CD4-positive, alpha-beta memory T cell (primary cell): ENCODE measurements at regions not wholly inside any gene's neighbourhood (a gene's known extent, or its start where the extent isn't known, plus 50 kb on each side); places are given as distances from the start of the nearest gene placed in this dataset.

Experiments
- CTCF ChIA-PET: fragments of 350-600 bp; sonication (Branson Sonifier 250); formaldehyde crosslinking; loops from one replicate; lab custom pipeline; 2021; ENCODE audit warnings: inconsistent platforms; ENCODE audit not compliant: partially characterized antibody; lab: Charles Lee
- POLR2A ChIA-PET: fragments of 350-600 bp; sonication (Branson Sonifier 250); formaldehyde crosslinking; loops from one replicate; lab custom pipeline; 2021; ENCODE audit not compliant: partially characterized antibody; lab: Charles Lee
- DNase-seq, 5 donors: peaks; one replicate each; pipeline versions ENCODE4 v3.0.0 to v3.0.0-alpha.2; 2020 to 2022; ENCODE audit warnings: mixed read lengths in 1 of 5
- H3K27ac ChIP-seq: one replicate; pipeline ENCODE4 v1.7.0; 2013; ENCODE audit warnings: low read depth, low read length
- H3K27me3 ChIP-seq: 2 replicates; pipeline ENCODE4 v1.7.0; 2013; ENCODE audit warnings: mild to moderate bottlenecking, low read length, moderate library complexity; ENCODE audit not compliant: insufficient read depth
- H3K36me3 ChIP-seq: 2 replicates; pipeline ENCODE4 v1.7.0; 2013; ENCODE audit warnings: mild to moderate bottlenecking, low read length, moderate library complexity; ENCODE audit not compliant: insufficient read depth
- H3K4me1 ChIP-seq: 2 replicates; pipeline ENCODE4 v1.7.0; 2013; ENCODE audit warnings: mild to moderate bottlenecking, low read length, moderate library complexity; ENCODE audit not compliant: insufficient read depth
- H3K4me3 ChIP-seq, 2 donors: one replicate each; pipeline ENCODE4 v1.7.0; 2013; ENCODE audit warnings: low read length in 2 of 2, mild to moderate bottlenecking in 1 of 2
- H3K9me3 ChIP-seq, 2 donors: one replicate each; pipeline ENCODE4 v1.7.0; 2013; ENCODE audit warnings: low read length in 2 of 2, control low read depth in 1 of 2; ENCODE audit not compliant: control insufficient read depth in 1 of 2
- H3K27ac Mint-ChIP-seq, 7 donors: one replicate each; pipeline ENCODE4 v1.8.0; 2020 to 2021; ENCODE audit warnings: mixed read lengths in 7 of 7, mild to moderate bottlenecking in 6 of 7, inconsistent platforms in 3 of 7, moderate library complexity in 3 of 7
- H3K27me3 Mint-ChIP-seq, 2 donors: one replicate each; pipeline ENCODE4 v1.8.0; 2020 to 2021; ENCODE audit warnings: mixed read lengths in 2 of 2
- H3K36me3 Mint-ChIP-seq, 2 donors: one replicate each; pipeline ENCODE4 v1.8.0; 2020 to 2021; ENCODE audit warnings: mixed read lengths in 2 of 2, inconsistent platforms in 1 of 2, mild to moderate bottlenecking in 1 of 2
- H3K4me1 Mint-ChIP-seq, 4 donors: one replicate each; pipeline ENCODE4 v1.8.0; 2020 to 2021; ENCODE audit warnings: mixed read lengths in 4 of 4, mild to moderate bottlenecking in 1 of 4
- H3K4me3 Mint-ChIP-seq, 8 donors: one replicate each; pipeline ENCODE4 v1.8.0; 2020 to 2021; ENCODE audit warnings: mixed read lengths in 8 of 8, mild to moderate bottlenecking in 7 of 8, moderate library complexity in 6 of 8, inconsistent platforms in 3 of 8
- H3K9me3 Mint-ChIP-seq, 8 donors: one replicate each; pipeline ENCODE4 v1.8.0; 2020 to 2021; ENCODE audit warnings: mixed read lengths in 8 of 8, mild to moderate bottlenecking in 5 of 8, inconsistent platforms in 3 of 8, moderate library complexity in 1 of 8
- intact Hi-C: fragments of 100-400 bp; cut with micrococcal nuclease; formaldehyde crosslinking; loops from one replicate; pipeline ENCODE4 v1.15.1; 2023

- Histone ChIP-seq H3K36me3 (no peaks in the 10 kb centered on the region), H3K27ac (no peak overlapping the region), H3K4me3 (no peak overlapping the region), H3K27me3 (no peaks in the 10 kb centered on the region), H3K4me1 (peaks cover 18% of the 10 kb centered on the region), H3K9me3 (no peaks in the 10 kb centered on the region)
- H3K27me3 Mint-ChIP-seq, result peaks cover 0 to 2% of the 10 kb centered on the region in 2 donors
- no peak overlapping the region for H3K4me3 Mint-ChIP-seq
- POLR2A ChIA-PET, result no interaction called here
- intact Hi-C loops, result no loop called here
- DNase-seq, result no peak
- no peak overlapping the region for H3K27ac Mint-ChIP-seq
- H3K36me3 Mint-ChIP-seq, result no peaks in the 10 kb centered on the region
- H3K4me1 Mint-ChIP-seq, result peaks cover 10 to 22% (median 17%) of the 10 kb centered on the region in 4 donors
- H3K9me3 Mint-ChIP-seq, result peaks cover 0 to 1% (median 0%) of the 10 kb centered on the region in 8 donors
- CTCF ChIA-PET, result no interaction called here
These were observed 267.0 kb downstream of the MREG start for GRCh38 chr2:215746226-215746886.

- Mint-ChIP-seq H3K9me3 (peaks cover 0 to 1% (median 0%) of the 10 kb centered on the region in 8 donors), H3K4me1 (peaks cover 4 to 12% (median 7%) of the 10 kb centered on the region in 4 donors), H3K27ac (no peak overlapping the region), H3K36me3 (no peaks in the 10 kb centered on the region), H3K4me3 (no peak overlapping the region), H3K27me3 (no peaks in the 10 kb centered on the region)
- ChIA-PET CTCF (no interaction called here), POLR2A (no interaction called here)
- intact Hi-C loops, result no loop called here
- DNase-seq, result no peak
- H3K27me3 ChIP-seq, result no peaks in the 10 kb centered on the region
- H3K4me1 ChIP-seq, result peaks cover 8% of the 10 kb centered on the region
- H3K9me3 ChIP-seq, result no peaks in the 10 kb centered on the region
- H3K36me3 ChIP-seq, result no peaks in the 10 kb centered on the region
- H3K4me3 ChIP-seq, result no peak overlapping the region
- no peak overlapping the region for H3K27ac ChIP-seq
These were observed 268.0 kb downstream of the MREG start for GRCh38 chr2:215745331-215745730.

DNA sequence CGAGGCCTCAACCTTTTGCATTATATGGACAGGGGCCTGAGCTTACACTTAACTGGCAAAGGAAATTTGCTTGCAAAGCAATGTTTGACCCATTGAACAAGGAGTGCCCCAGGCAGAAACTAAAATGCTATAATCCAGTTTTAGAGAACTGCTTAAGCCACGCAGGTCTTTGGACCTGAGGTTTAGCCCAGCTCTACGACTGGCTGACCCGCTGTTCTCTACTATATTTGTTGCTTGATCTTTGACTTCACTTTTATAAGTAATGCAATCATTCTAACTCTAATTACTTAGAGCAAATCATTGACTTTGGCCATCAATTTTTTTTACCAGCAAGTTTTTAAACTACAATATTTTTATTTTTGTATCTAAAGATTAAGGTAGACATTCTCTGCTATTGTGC, 268.8 kb downstream of the MREG start:
- ChIA-PET POLR2A (no interaction called here), CTCF (no interaction called here)
- Mint-ChIP-seq H3K36me3 (no peaks in the 10 kb centered on the region), H3K4me1 (peaks cover 0 to 4% (median 1%) of the 10 kb centered on the region in 4 donors), H3K9me3 (peaks cover 0 to 1% (median 0%) of the 10 kb centered on the region in 8 donors), H3K27me3 (no peaks in the 10 kb centered on the region), H3K27ac (no peak overlapping the region), H3K4me3 (no peak overlapping the region)
- H3K9me3 ChIP-seq, result no peaks in the 10 kb centered on the region
- H3K4me3 ChIP-seq, result no peak overlapping the region
- peaks cover under 1% of the 10 kb centered on the region for H3K4me1 ChIP-seq
- no peak overlapping the region for H3K27ac ChIP-seq
- no peaks in the 10 kb centered on the region for H3K36me3 ChIP-seq
- no peak for DNase-seq
- no peaks in the 10 kb centered on the region for H3K27me3 ChIP-seq
- intact Hi-C loops, result no loop called here

DNA sequence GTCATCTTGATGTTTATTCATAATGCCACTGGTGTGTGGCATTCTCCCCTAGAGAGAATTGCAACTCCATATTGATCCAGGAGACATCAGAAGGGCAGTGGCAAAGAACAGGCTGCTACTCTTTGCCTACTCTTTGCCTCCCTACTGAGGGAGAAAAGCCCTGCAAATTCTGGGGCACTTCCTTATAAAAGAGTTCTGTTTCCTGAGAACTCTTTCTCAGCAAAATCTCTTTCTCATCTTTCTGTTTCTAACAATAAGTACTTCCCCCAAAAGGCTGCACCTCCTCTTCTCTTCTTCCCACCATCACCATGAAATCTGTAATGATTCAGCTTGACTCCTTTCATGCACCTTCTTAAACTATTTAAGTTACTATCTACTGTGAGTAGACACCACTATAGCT, 270.3 kb downstream of the MREG start:
- intact Hi-C loops, result no loop called here
- H3K4me3 ChIP-seq, result no peak overlapping the region
- H3K9me3 ChIP-seq, result no peaks in the 10 kb centered on the region
- ChIA-PET POLR2A (no interaction called here), CTCF (no interaction called here)
- Mint-ChIP-seq H3K27me3 (no peaks in the 10 kb centered on the region), H3K4me3 (no peak overlapping the region), H3K36me3 (no peaks in the 10 kb centered on the region), H3K4me1 (no peaks in the 10 kb centered on the region), H3K27ac (no peak overlapping the region), H3K9me3 (peaks cover 0 to 2% (median 0%) of the 10 kb centered on the region in 8 donors)
- no peak for DNase-seq
- H3K36me3 ChIP-seq, result no peaks in the 10 kb centered on the region
- no peak overlapping the region for H3K27ac ChIP-seq
- H3K4me1 ChIP-seq, result no peaks in the 10 kb centered on the region
- no peaks in the 10 kb centered on the region for H3K27me3 ChIP-seq

- Mint-ChIP-seq H3K4me3 (no peak overlapping the region), H3K27me3 (no peaks in the 10 kb centered on the region), H3K36me3 (no peaks in the 10 kb centered on the region), H3K27ac (no peak overlapping the region), H3K9me3 (peaks cover 0 to 3% (median 0%) of the 10 kb centered on the region in 8 donors), H3K4me1 (no peaks in the 10 kb centered on the region)
- H3K9me3 ChIP-seq, result no peaks in the 10 kb centered on the region
- H3K27me3 ChIP-seq, result no peaks in the 10 kb centered on the region
- H3K4me1 ChIP-seq, result no peaks in the 10 kb centered on the region
- H3K36me3 ChIP-seq, result no peaks in the 10 kb centered on the region
- CTCF ChIA-PET, result no interaction called here
- intact Hi-C loops, result no loop called here
- no peak overlapping the region for H3K27ac ChIP-seq
- POLR2A ChIA-PET, result no interaction called here
- H3K4me3 ChIP-seq, result no peak overlapping the region
- DNase-seq, result no peak
These were observed 271.3 kb downstream of the MREG start for GRCh38 chr2:215742021-215742420.

GRCh38 chr2:215740071-215740470, 273.3 kb downstream of the MREG start:
- Histone ChIP-seq H3K36me3 (no peaks in the 10 kb centered on the region), H3K4me1 (no peaks in the 10 kb centered on the region), H3K27ac (no peak overlapping the region), H3K27me3 (no peaks in the 10 kb centered on the region), H3K4me3 (no peak overlapping the region), H3K9me3 (no peaks in the 10 kb centered on the region)
- H3K4me1 Mint-ChIP-seq, result no peaks in the 10 kb centered on the region
- no peak for DNase-seq
- POLR2A ChIA-PET, result interaction anchor here (1.3 kb wide), 1 partner anchor 9 kb away, joined by 4 read pairs; no protein-coding TSS in a partner anchor
- H3K9me3 Mint-ChIP-seq, result peaks cover 0 to 3% (median 0%) of the 10 kb centered on the region in 8 donors
- intact Hi-C loops, result no loop called here
- no peaks in the 10 kb centered on the region for H3K36me3 Mint-ChIP-seq
- CTCF ChIA-PET, result no interaction called here
- no peaks in the 10 kb centered on the region for H3K27me3 Mint-ChIP-seq
- no peak overlapping the region for H3K4me3 Mint-ChIP-seq
- no peak overlapping the region for H3K27ac Mint-ChIP-seq

DNA sequence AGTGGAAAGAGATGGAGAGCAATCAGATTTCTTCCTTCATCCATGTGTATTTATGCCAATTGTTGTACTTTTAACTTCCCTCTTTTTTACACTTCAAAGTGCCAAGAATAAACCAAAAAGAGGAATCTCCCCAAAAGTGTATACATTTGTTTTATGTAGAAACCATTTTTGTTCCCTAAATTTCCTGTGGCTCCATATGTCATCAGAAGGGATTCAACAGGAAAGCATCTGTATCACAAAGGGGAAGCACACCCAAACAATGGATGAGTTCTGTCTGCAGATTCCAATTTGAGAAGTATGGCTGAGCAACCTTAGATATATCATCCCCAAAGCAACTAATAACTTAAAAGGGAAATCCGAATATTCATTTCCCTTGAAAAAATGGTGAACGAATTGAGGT, 275.0 kb downstream of the MREG start:
- Histone ChIP-seq H3K4me3 (no peak overlapping the region), H3K4me1 (no peaks in the 10 kb centered on the region), H3K36me3 (no peaks in the 10 kb centered on the region), H3K27ac (no peak overlapping the region), H3K9me3 (no peaks in the 10 kb centered on the region), H3K27me3 (no peaks in the 10 kb centered on the region)
- DNase-seq, result no peak
- H3K36me3 Mint-ChIP-seq, result no peaks in the 10 kb centered on the region
- peaks cover 0 to 3% (median 0%) of the 10 kb centered on the region in 8 donors for H3K9me3 Mint-ChIP-seq
- ChIA-PET CTCF (no interaction called here), POLR2A (no interaction called here)
- H3K4me3 Mint-ChIP-seq, result no peak overlapping the region
- H3K27me3 Mint-ChIP-seq, result no peaks in the 10 kb centered on the region
- H3K27ac Mint-ChIP-seq, result no peak overlapping the region
- no peaks in the 10 kb centered on the region for H3K4me1 Mint-ChIP-seq
- intact Hi-C loops, result no loop called here
